H1 (cell line): ENCODE measurements at regions not wholly inside any gene's neighbourhood (a gene's known extent, or its start where the extent isn't known, plus 50 kb on each side); places are given as distances from the start of the nearest gene placed in this dataset.

Experiments used
- CTCF ChIA-PET: fragments of 300-600 bp; sonication (Branson Sonifier 250); formaldehyde crosslinking; loops from one replicate; lab custom pipeline; 2021; ENCODE audit not compliant: partially characterized antibody; lab: Charles Lee
- POLR2A ChIA-PET: fragments of 300-600 bp; sonication (Branson Sonifier 250); formaldehyde crosslinking; loops from one replicate; lab custom pipeline; 2021; ENCODE audit warnings: inconsistent platforms; ENCODE audit not compliant: partially characterized antibody; lab: Charles Lee
- DNase-seq, 2 experiments: peaks; one replicate each; pipeline versions ENCODE4 v3.0.0 to v3.0.0-alpha.2; 2010 to 2022; ENCODE audit warnings: low spot score in 2 of 2, low read depth in 1 of 2, mixed read lengths in 1 of 2
- FAIRE-seq: peaks from 2 replicates; lab custom pipeline; 2011; peaks lifted over from hg19 to GRCh38; lab: Jason Lieb, UNC
- H2AFZ ChIP-seq: 2 replicates; pipeline ENCODE4 v1.8.1; 2012; ENCODE audit warnings: low read length, inconsistent platforms
- H2AK5ac ChIP-seq: 2 replicates; pipeline ENCODE4 v1.6.1; 2013; ENCODE audit warnings: low read depth, low read length
- H2BK120ac ChIP-seq: replicated peaks from 2 replicates; pipeline ENCODE3; 2013; ENCODE audit warnings: low read depth, low read length, inconsistent platforms
- H2BK12ac ChIP-seq: 2 replicates; pipeline ENCODE4 v1.6.1; 2013; ENCODE audit warnings: low read depth, low read length
- H2BK15ac ChIP-seq: 2 replicates; pipeline ENCODE4 v1.6.1; 2013; ENCODE audit warnings: low read length
- H2BK20ac ChIP-seq: 2 replicates; pipeline ENCODE4 v1.6.1; 2013; ENCODE audit warnings: low read length
- H2BK5ac ChIP-seq: 2 replicates; pipeline ENCODE4 v1.6.1; 2013; ENCODE audit warnings: low read depth, low read length
- H3K14ac ChIP-seq: 2 replicates; pipeline ENCODE4 v1.6.1; 2013; ENCODE audit warnings: inconsistent platforms; ENCODE audit not compliant: insufficient read length
- H3K18ac ChIP-seq: 2 replicates; pipeline ENCODE4 v1.6.1; 2013; ENCODE audit warnings: low read length; ENCODE audit errors: extremely low read depth
- H3K23ac ChIP-seq: 2 replicates; pipeline ENCODE4 v1.6.1; 2013; ENCODE audit warnings: inconsistent platforms; ENCODE audit not compliant: insufficient read length
- H3K23me2 ChIP-seq: 2 replicates; pipeline ENCODE4 v1.6.1; 2013; ENCODE audit warnings: low read depth, low read length
- H3K27ac ChIP-seq: 2 replicates; pipeline ENCODE4 v1.6.1; 2011; ENCODE audit warnings: low read depth, low read length, inconsistent platforms
- H3K27me3 ChIP-seq, 4 experiments: replicated peaks in 1 of 4; 1 replicate in 1 of 4; 2 replicates in 3 of 4; pipeline versions ENCODE4 v1.6.1 to v1.8.1; 2011 to 2013; ENCODE audit warnings: low read length in 3 of 4, mild to moderate bottlenecking in 3 of 4, inconsistent platforms in 2 of 4, mixed read lengths in 2 of 4, moderate library complexity in 1 of 4; ENCODE audit not compliant: control insufficient read depth in 3 of 4, insufficient read depth in 3 of 4; ENCODE audit errors: extremely low read depth in 1 of 4
- H3K36me3 ChIP-seq, 4 experiments: 2 replicates each; pipeline versions ENCODE4 v1.6.1 to v1.8.1; 2011 to 2013; ENCODE audit warnings: mild to moderate bottlenecking in 4 of 4, low read length in 3 of 4, moderate library complexity in 2 of 4, control low read depth in 1 of 4, inconsistent platforms in 1 of 4; ENCODE audit not compliant: insufficient read depth in 4 of 4, control insufficient read depth in 2 of 4
- H3K4ac ChIP-seq: replicated peaks from 2 replicates; pipeline ENCODE3; 2013; ENCODE audit warnings: low read length, low read depth, mixed read lengths, inconsistent platforms; ENCODE audit not compliant: insufficient read length
- H3K4me1 ChIP-seq, 4 experiments: replicated peaks in 1 of 4; 1 replicate in 1 of 4; 2 replicates in 3 of 4; pipeline versions ENCODE4 v1.6.1 to v1.8.1; 2011 to 2013; ENCODE audit warnings: low read length in 3 of 4, inconsistent platforms in 2 of 4, mixed read lengths in 1 of 4; ENCODE audit not compliant: insufficient read depth in 4 of 4, control insufficient read depth in 3 of 4
- H3K4me2 ChIP-seq, 2 experiments: 2 replicates each; pipeline versions ENCODE4 v1.6.1 to v1.8.1; 2011 to 2013; ENCODE audit warnings: low read depth in 2 of 2, low read length in 2 of 2, control low read depth in 1 of 2, inconsistent platforms in 1 of 2, mild to moderate bottlenecking in 1 of 2; ENCODE audit not compliant: insufficient read depth in 1 of 2
- H3K4me3 ChIP-seq, 4 experiments: fragments of 200-600, 300-600 bp in 1 of 4; sonication (generic), shearing (Covaris generic), sonication (Bioruptor Twin) in 1 of 4; 2 replicates each; pipeline versions ENCODE4 v1.5.1 to v1.8.1; 2011 to 2016; ENCODE audit warnings: low read length in 4 of 4, low read depth in 3 of 4, control low read depth in 2 of 4, inconsistent platforms in 2 of 4, mild to moderate bottlenecking in 2 of 4, mixed read lengths in 1 of 4, moderate library complexity in 1 of 4; ENCODE audit not compliant: insufficient read depth in 2 of 4; ENCODE audit errors: extremely low read depth in 1 of 4
- H3K56ac ChIP-seq: replicated peaks from 2 replicates; pipeline ENCODE3; 2013; ENCODE audit warnings: low read depth, mild to moderate bottlenecking, mixed read lengths, low read length, inconsistent platforms; ENCODE audit not compliant: insufficient read length
- H3K79me1 ChIP-seq: 2 replicates; pipeline ENCODE4 v1.6.1; 2013; ENCODE audit warnings: low read depth, low read length, control low read depth
- H3K79me2 ChIP-seq, 2 experiments: 2 replicates each; pipeline versions ENCODE4 v1.6.1 to v1.8.1; 2012 to 2013; ENCODE audit warnings: low read length in 2 of 2, mild to moderate bottlenecking in 2 of 2, inconsistent platforms in 1 of 2; ENCODE audit not compliant: insufficient read depth in 2 of 2, control insufficient read depth in 1 of 2
- H3K9ac ChIP-seq, 4 experiments: replicated peaks in 1 of 4; 1 replicate in 1 of 4; 2 replicates in 3 of 4; pipeline versions ENCODE4 v1.6.1 to v1.8.1; 2011 to 2013; ENCODE audit warnings: low read depth in 3 of 4, low read length in 3 of 4, control low read depth in 2 of 4, mild to moderate bottlenecking in 2 of 4, moderate library complexity in 2 of 4, inconsistent platforms in 1 of 4; ENCODE audit errors: extremely low read depth in 1 of 4
- H3K9me3 ChIP-seq, 2 experiments: 2 replicates each; pipeline versions ENCODE4 v1.6.1 to v1.8.1; 2012 to 2013; ENCODE audit warnings: mild to moderate bottlenecking in 2 of 2, moderate library complexity in 2 of 2, control low read depth in 1 of 2, inconsistent platforms in 1 of 2, low read depth in 1 of 2, low read length in 1 of 2, mixed read lengths in 1 of 2; ENCODE audit not compliant: insufficient read depth in 2 of 2
- H4K20me1 ChIP-seq, 2 experiments: replicated peaks in 1 of 2; 2 replicates each; pipeline versions ENCODE3 to v1.8.1; 2011 to 2013; ENCODE audit warnings: inconsistent platforms in 2 of 2, low read length in 2 of 2, mild to moderate bottlenecking in 1 of 2; ENCODE audit not compliant: insufficient read depth in 2 of 2, control insufficient read depth in 1 of 2
- H4K5ac ChIP-seq: 2 replicates; pipeline ENCODE4 v1.6.1; 2013; ENCODE audit warnings: low read length, low read depth, mixed read lengths, inconsistent platforms; ENCODE audit not compliant: insufficient read length
- H4K8ac ChIP-seq: 2 replicates; pipeline ENCODE4 v1.8.0; 2013; ENCODE audit warnings: mild to moderate bottlenecking, moderate library complexity, low read length, inconsistent platforms; ENCODE audit not compliant: insufficient read depth; ENCODE audit errors: extremely low read depth
- H4K91ac ChIP-seq: replicated peaks from 2 replicates; pipeline ENCODE3; 2013; ENCODE audit warnings: low read length, mixed read lengths, inconsistent platforms; ENCODE audit not compliant: insufficient read length
- BACH1 ChIP-seq: IDR thresholded peaks from 2 replicates; pipeline ENCODE4 v1.6.1; 2012; ENCODE audit warnings: low read length, improper control_type of control experiment
- CEBPB ChIP-seq: IDR thresholded peaks from 2 replicates; pipeline ENCODE4 v1.6.1; 2012; ENCODE audit warnings: low read depth, low read length
- CTCF ChIP-seq, 3 experiments: IDR thresholded peaks; 1 replicate in 2 of 3; 2 replicates in 1 of 3; pipeline versions ENCODE4 v1.5.1 to v1.6.1; 2011; ENCODE audit warnings: low read length in 3 of 3, mild to moderate bottlenecking in 3 of 3, inconsistent platforms in 2 of 3, low read depth in 1 of 3, moderate library complexity in 1 of 3; ENCODE audit not compliant: insufficient read depth in 1 of 3; ENCODE audit errors: control extremely low read depth in 1 of 3
- EGR1 ChIP-seq: IDR thresholded peaks from 2 replicates; pipeline ENCODE4 v1.6.1; 2011; ENCODE audit warnings: low read depth, low read length, borderline replicate concordance
- EP300 ChIP-seq, 2 experiments: IDR thresholded peaks; 1 replicate in 1 of 2; 2 replicates in 1 of 2; pipeline ENCODE4 v1.6.1; 2011 to 2012; ENCODE audit warnings: low read depth in 2 of 2, low read length in 2 of 2, mild to moderate bottlenecking in 2 of 2, borderline replicate concordance in 1 of 2, inconsistent platforms in 1 of 2, moderate library complexity in 1 of 2
- GTF2F1 ChIP-seq: IDR thresholded peaks from 2 replicates; pipeline ENCODE4 v1.6.1; 2012; ENCODE audit warnings: low read depth, low read length, improper control_type of control experiment, borderline replicate concordance
- NRF1 ChIP-seq: IDR thresholded peaks from 2 replicates; pipeline ENCODE4 v1.6.1; 2011; ENCODE audit warnings: mild to moderate bottlenecking, low read depth, low read length, improper control_type of control experiment
- RNF2 ChIP-seq: fragments of 200-900, 300-1000 bp; sonication (generic); IDR thresholded peaks from 2 replicates; pipeline ENCODE4 v1.7.1; 2016; ENCODE audit warnings: borderline replicate concordance, low read depth, mild to moderate bottlenecking, antibody characterized with exemption, low read length; ENCODE audit not compliant: poor library complexity, severe bottlenecking; ENCODE audit errors: missing control alignments
- SIX5 ChIP-seq: IDR thresholded peaks from 2 replicates; pipeline ENCODE4 v1.6.1; 2011; ENCODE audit warnings: mild to moderate bottlenecking, low read depth, low read length
- SUZ12 ChIP-seq: fragments of 200-600 bp; sonication (generic); IDR thresholded peaks from 2 replicates; pipeline ENCODE4 v1.6.1; 2012; ENCODE audit warnings: mild to moderate bottlenecking, inconsistent platforms, low read length, moderate library complexity, mixed read lengths
- TAF7 ChIP-seq: optimal IDR thresholded peaks from 2 replicates; pipeline ENCODE3; 2011; ENCODE audit warnings: low read depth, mild to moderate bottlenecking, inconsistent platforms, low read length, moderate library complexity, borderline replicate concordance
- YY1 ChIP-seq: IDR thresholded peaks from 2 replicates; pipeline ENCODE4 v1.6.1; 2011; ENCODE audit warnings: low read depth, mild to moderate bottlenecking, low read length
- WGBS, 2 experiments: shearing (Covaris generic) in 1 of 2; methylation state at CpG; one replicate each; pipeline versions ENCODE4 v1.1.6 to v1.1.7; 2013 to 2015; ENCODE audit warnings: low lambda C conversion rate in 2 of 2, mixed read lengths in 2 of 2, inconsistent platforms in 1 of 2, low coverage in 1 of 2, missing lambda C conversion rate in 1 of 2; ENCODE audit not compliant: insufficient replicate concordance in 2 of 2, insufficient coverage in 1 of 2, insufficient read length in 1 of 2; ENCODE audit errors: extremely low coverage in 1 of 2, missing lambda C conversion rate in 1 of 2; 5-methylcytosine and 5-hydroxymethylcytosine counted together

GRCh38 chr13:59373341-59373740 lies 790.4 kb downstream of the DIAPH3 start:
- Histone ChIP-seq H2BK12ac (no peak overlapping the region), H3K27me3 (no peaks in the 10 kb centered on the region), H4K8ac (no peak overlapping the region), H4K20me1 (no peaks in the 10 kb centered on the region), H3K4me2 (no peak overlapping the region), H2BK120ac (no peak overlapping the region), H3K27ac (no peak overlapping the region), H3K23me2 (no peaks in the 10 kb centered on the region), H3K56ac (no peak overlapping the region), H4K5ac (no peak overlapping the region), H3K9me3 (no peaks in the 10 kb centered on the region), H3K4me1 (no peaks in the 10 kb centered on the region; a peak in 1 of 7 replicates), H3K9ac (no peak overlapping the region), H4K91ac (no peak overlapping the region), H3K23ac (no peak overlapping the region), H3K79me2 (no peaks in the 10 kb centered on the region), H2AK5ac (no peak overlapping the region), H3K4ac (no peak overlapping the region), H3K36me3 (no peaks in the 10 kb centered on the region), H2BK15ac (no peak overlapping the region), H2BK20ac (no peak overlapping the region), H2BK5ac (no peak overlapping the region), H3K79me1 (no peaks in the 10 kb centered on the region), H3K14ac (no peak overlapping the region), H3K4me3 (no peak overlapping the region), H2AFZ (no peak overlapping the region), H3K18ac (no peak overlapping the region)
- no peak for DNase-seq
- WGBS, 2 experiments = 75% methylated on average over 1 of the region's 1 CpG; no CpG with 5 or more reads in 1 of the 2 experiments
- CTCF ChIA-PET = interaction anchor here (1.2 to 5.6 kb wide), 4 partner anchors 9 to 306 kb away, joined by 3 to 30 read pairs (median 4); no protein-coding TSS in a partner anchor
- no peak for FAIRE-seq
- POLR2A ChIA-PET = no interaction called here
- TF ChIP-seq CTCF (IDR thresholded peaks at IDR 0.05; ENCODE audit: control extremely low read depth in 1 of 3, insufficient read depth in 1 of 3, low read depth in 1 of 3, low read length in 3 of 3) = no peak
- TF ChIP-seq SIX5 = no peak
- no peak for TF ChIP-seq GTF2F1
- TF ChIP-seq SUZ12 = no peak
- no peak for TF ChIP-seq BACH1
- TF ChIP-seq NRF1 = no peak
- no peak for TF ChIP-seq EP300 (IDR thresholded peaks at IDR 0.05; ENCODE audit: borderline replicate concordance in 1 of 2, low read depth in 2 of 2, low read length in 2 of 2)
- no peak for TF ChIP-seq RNF2
- no peak for TF ChIP-seq EGR1
- no peak for TF ChIP-seq TAF7
- TF ChIP-seq YY1 = no peak
- TF ChIP-seq CEBPB = no peak
